HepG2 (cell line): ENCODE measurements at regions not wholly inside any gene's neighbourhood (a gene's known extent, or its start where the extent isn't known, plus 50 kb on each side); places are given as distances from the start of the nearest gene placed in this dataset.

Experiments
- ATAC-seq: fragments of 200-7000 bp; cut with Tn5 transposase; 3 replicates; pipeline ENCODE4 v1.9.1; 2020; ENCODE audit warnings: mild to moderate bottlenecking, moderate library complexity
- BruUV-seq: library from RNA; stranded (reverse); fragments of 400-500 nt; replicated peaks from 2 replicates; lab custom pipeline; 2021; lab: Mats Ljungman, UMichigan
- CTCF ChIA-PET: fragments of 300-600 bp; formaldehyde crosslinking; extraction: SDS; loops from one replicate; lab custom pipeline; 2021; ENCODE audit warnings: low total read pairs, inconsistent platforms, low intra/inter-chr PET ratio; lab: Yijun Ruan, JAX
- POLR2A ChIA-PET: fragments of 350-600 bp; sonication (Branson Sonifier 250); formaldehyde crosslinking; loops from one replicate; lab custom pipeline; 2020; ENCODE audit warnings: antibody characterized with exemption, inconsistent platforms; lab: Yijun Ruan, JAX
- DNase-seq: peaks from one replicate; pipeline ENCODE4 v3.0.0-alpha.2; 2015; ENCODE audit warnings: low spot score
- FAIRE-seq: peaks from 3 replicates; lab custom pipeline; 2011; peaks lifted over from hg19 to GRCh38; lab: Jason Lieb, UNC
- H2AFZ ChIP-seq: one replicate; pipeline ENCODE4 v1.6.1; 2011; ENCODE audit warnings: low read length, inconsistent platforms
- H3K27ac ChIP-seq: fragments of 300-600 bp; 3 replicates; pipeline ENCODE4 v1.8.0; 2011; ENCODE audit warnings: mixed run types, mild to moderate bottlenecking, mixed read lengths, low read length, inconsistent platforms; ENCODE audit not compliant: insufficient read depth; ENCODE audit errors: extremely low read length
- H3K27me3 ChIP-seq, 2 experiments: fragments of 200-600 bp in 1 of 2; 2 replicates in 1 of 2; 3 replicates in 1 of 2; pipeline versions ENCODE4 v1.6.0 to v1.8.0; 2011; ENCODE audit warnings: low read length in 2 of 2, mild to moderate bottlenecking in 2 of 2, moderate library complexity in 2 of 2, inconsistent platforms in 1 of 2; ENCODE audit not compliant: insufficient read depth in 2 of 2, control insufficient read depth in 1 of 2
- H3K36me3 ChIP-seq, 2 experiments: fragments of 200-600 bp in 1 of 2; replicated peaks in 1 of 2; 2 replicates in 1 of 2; 3 replicates in 1 of 2; pipeline versions ENCODE4 v1.5.1 to v1.8.0; 2011; ENCODE audit warnings: low read length in 2 of 2, inconsistent platforms in 1 of 2; ENCODE audit not compliant: insufficient read depth in 2 of 2, control insufficient read depth in 1 of 2
- H3K4me1 ChIP-seq: 2 replicates; pipeline ENCODE4 v1.5.1; 2012; ENCODE audit warnings: low read length, inconsistent platforms; ENCODE audit not compliant: insufficient read depth
- H3K4me2 ChIP-seq: 2 replicates; pipeline ENCODE4 v1.6.0; 2011; ENCODE audit warnings: low read depth, low read length, inconsistent platforms
- H3K4me3 ChIP-seq, 3 experiments: fragments of 200-600 bp in 1 of 3; sonication (generic), shearing (Covaris generic) in 1 of 3; replicated peaks in 1 of 3; 2 replicates each; pipeline ENCODE4 v1.5.1; 2011 to 2016; ENCODE audit warnings: low read length in 3 of 3, inconsistent platforms in 2 of 3, low read depth in 2 of 3, mild to moderate bottlenecking in 2 of 3, control low read depth in 1 of 3, mixed read lengths in 1 of 3; ENCODE audit not compliant: insufficient read depth in 1 of 3
- H3K79me2 ChIP-seq: one replicate; pipeline ENCODE4 v1.6.1; 2011; ENCODE audit warnings: low read length, inconsistent platforms; ENCODE audit not compliant: insufficient read depth
- H3K9ac ChIP-seq: 2 replicates; pipeline ENCODE4 v1.6.0; 2011; ENCODE audit warnings: mild to moderate bottlenecking, low read depth, low read length, inconsistent platforms; ENCODE audit not compliant: insufficient read depth
- H3K9me3 ChIP-seq: 2 replicates; pipeline ENCODE4 v1.5.1; 2012; ENCODE audit warnings: mild to moderate bottlenecking, low read length
- H4K20me1 ChIP-seq: 2 replicates; pipeline ENCODE4 v1.6.0; 2011; ENCODE audit warnings: inconsistent platforms, mild to moderate bottlenecking, low read length, moderate library complexity; ENCODE audit not compliant: insufficient read depth
- ATM ChIP-seq: fragments of 450-650 bp; IDR thresholded peaks from 2 replicates; pipeline ENCODE4 v1.7.1; 2017; ENCODE audit warnings: mild to moderate bottlenecking, borderline replicate concordance
- ATRX ChIP-seq: sonication (generic); formaldehyde crosslinking; IDR thresholded peaks from 2 replicates; pipeline ENCODE4 v1.4.0; 2020; ENCODE audit warnings: missing genetic modification reagents, borderline replicate concordance
- ETV5 ChIP-seq: IDR thresholded peaks from 2 replicates; pipeline ENCODE4 v1.6.1; 2018; ENCODE audit warnings: missing biosample characterization, missing genetic modification reagents, inconsistent platforms, borderline replicate concordance
- FOXK2 ChIP-seq: fragments of 450-650 bp; IDR thresholded peaks from 2 replicates; pipeline ENCODE4 v1.6.1; 2016
- HNF1B ChIP-seq: sonication (generic); formaldehyde crosslinking; IDR thresholded peaks from 2 replicates; pipeline ENCODE4 v1.5.1; 2020; ENCODE audit warnings: mild to moderate bottlenecking, moderate library complexity, missing genetic modification reagents
- KDM5B ChIP-seq: sonication (generic); formaldehyde crosslinking; IDR thresholded peaks from 2 replicates; pipeline ENCODE4 v1.4.0; 2020; ENCODE audit warnings: missing genetic modification reagents, mild to moderate bottlenecking, borderline replicate concordance
- KMT2A ChIP-seq: sonication (generic); formaldehyde crosslinking; IDR thresholded peaks from 2 replicates; pipeline ENCODE4 v1.4.0; 2020; ENCODE audit warnings: missing genetic modification reagents
- KMT2B ChIP-seq: IDR thresholded peaks from 2 replicates; pipeline ENCODE4 v1.6.1; 2016; ENCODE audit warnings: missing genetic modification reagents, missing compliant biosample characterization
- MXD1 ChIP-seq: sonication (generic); formaldehyde crosslinking; IDR thresholded peaks from 2 replicates; pipeline ENCODE4 v1.4.0; 2020; ENCODE audit warnings: mild to moderate bottlenecking, missing genetic modification reagents
- MYNN ChIP-seq: sonication (generic); formaldehyde crosslinking; IDR thresholded peaks from 2 replicates; pipeline ENCODE4 v1.4.0; 2020; ENCODE audit warnings: mild to moderate bottlenecking, low read depth, missing genetic modification reagents
- POLR2G ChIP-seq: fragments of 200-400 bp; formaldehyde crosslinking; IDR thresholded peaks from 2 replicates; pipeline ENCODE4 v1.6.1; 2018; ENCODE audit warnings: mild to moderate bottlenecking, low read depth, low read length, moderate library complexity
- REPIN1 ChIP-seq: sonication (generic); formaldehyde crosslinking; IDR thresholded peaks from 2 replicates; pipeline ENCODE4 v1.8.0; 2022; ENCODE audit warnings: missing genetic modification reagents, low read depth, mild to moderate bottlenecking, borderline replicate concordance
- SMAD1 ChIP-seq: sonication (generic); formaldehyde crosslinking; IDR thresholded peaks from 2 replicates; pipeline ENCODE4 v1.4.0; 2020; ENCODE audit warnings: missing genetic modification reagents, low read depth, mild to moderate bottlenecking, borderline replicate concordance
- SMAD3 ChIP-seq: sonication (generic); formaldehyde crosslinking; IDR thresholded peaks from 2 replicates; pipeline ENCODE4 v1.4.0; 2020; ENCODE audit warnings: missing genetic modification reagents
- TBL1XR1 ChIP-seq: fragments of 150-350 bp; IDR thresholded peaks from 2 replicates; pipeline ENCODE4 v1.6.1; 2014; ENCODE audit warnings: borderline replicate concordance, low read length; ENCODE audit not compliant: partially characterized antibody
- ZNF253 ChIP-seq: sonication (generic); formaldehyde crosslinking; IDR thresholded peaks from 2 replicates; pipeline ENCODE4 v1.8.0; 2022; ENCODE audit warnings: mild to moderate bottlenecking, missing genetic modification reagents, borderline replicate concordance
- ZNF292 ChIP-seq: sonication (generic); formaldehyde crosslinking; IDR thresholded peaks from 2 replicates; pipeline ENCODE4 v1.8.1; 2022; ENCODE audit warnings: mild to moderate bottlenecking, low read depth, missing genetic modification reagents, borderline replicate concordance
- ZNF557 ChIP-seq: sonication (generic); formaldehyde crosslinking; IDR thresholded peaks from 2 replicates; pipeline ENCODE4 v1.4.0; 2020; ENCODE audit warnings: missing genetic modification reagents
- ZZZ3 ChIP-seq: sonication (generic); formaldehyde crosslinking; IDR thresholded peaks from 2 replicates; pipeline ENCODE4 v1.4.0; 2020; ENCODE audit warnings: missing genetic modification reagents, mild to moderate bottlenecking, borderline replicate concordance
- WGBS: methylation state at CpG from one replicate; pipeline ENCODE4 v1.1.6; 2017; ENCODE audit warnings: low lambda C conversion rate; 5-methylcytosine and 5-hydroxymethylcytosine counted together
- in situ Hi-C: cut with HindIII; loops from 2 replicates; pipeline ENCODE4 v1.10.0; 2017; ENCODE audit warnings: low pct_unique_long_range_greater_than_20kb; ENCODE audit not compliant: extremely low pct_ligation_motif_present
- intact Hi-C: fragments of 100-400 bp; cut with micrococcal nuclease; formaldehyde crosslinking; loops from one replicate; pipeline ENCODE4 v1.10.0; 2022; ENCODE audit not compliant: unreplicated experiment

GRCh38 chr2:118670838-118671237 is 176.6 kb downstream of the EN1 start:
- no TSS peak for BruUV-seq
- WGBS = 30% methylated on average over 6 of the region's 6 CpGs
- Histone ChIP-seq H3K27me3 (no peaks in the 10 kb centered on the region), H3K9ac (no peak overlapping the region), H2AFZ (no peak overlapping the region), H4K20me1 (no peaks in the 10 kb centered on the region), H3K9me3 (no peaks in the 10 kb centered on the region), H3K4me1 (no peaks in the 10 kb centered on the region), H3K27ac (no peak overlapping the region), H3K79me2 (no peaks in the 10 kb centered on the region), H3K36me3 (no peaks in the 10 kb centered on the region), H3K4me2 (no peak overlapping the region), H3K4me3 (no peak overlapping the region)
- FAIRE-seq (no peak), ATAC-seq (no peak), DNase-seq (no peak)
- TF ChIP-seq KMT2B (CRISPR knock-in tag) = no peak
- no peak for TF ChIP-seq SMAD1 (CRISPR knock-in tag)
- no peak for TF ChIP-seq KDM5B (CRISPR knock-in tag)
- no peak for TF ChIP-seq KMT2A (CRISPR knock-in tag)
- TF ChIP-seq ATM = no peak
- no peak for TF ChIP-seq POLR2G
- in situ Hi-C loops (no loop called here), intact Hi-C loops (no loop called here)
- ChIA-PET POLR2A (no interaction called here), CTCF (no interaction called here)

- 45% methylated on average over 2 of the region's 2 CpGs for WGBS
- POLR2A ChIA-PET = no interaction called here
- TF ChIP-seq HNF1B (CRISPR knock-in tag) (no peak), ZNF292 (no peak), TBL1XR1 (no peak), ETV5 (CRISPR knock-in tag) (no peak), ZNF557 (CRISPR knock-in tag) (no peak), ATRX (CRISPR knock-in tag) (no peak), ZZZ3 (CRISPR knock-in tag) (no peak), ZNF253 (no peak), REPIN1 (CRISPR knock-in tag) (no peak), MYNN (CRISPR knock-in tag) (no peak), SMAD3 (CRISPR knock-in tag) (no peak), FOXK2 (no peak), MXD1 (no peak)
Observed at GRCh38 chr2:118670276-118670675, 177.2 kb downstream of the EN1 start.

More at GRCh38 chr2:118670276-118670675, 177.2 kb downstream of the EN1 start:
- no peak overlapping the region for H3K4me2 ChIP-seq
- H3K9ac ChIP-seq = no peak overlapping the region
- no peak overlapping the region for H2AFZ ChIP-seq
- intact Hi-C loops = no loop called here
- no peaks in the 10 kb centered on the region for H3K36me3 ChIP-seq
- no peak for FAIRE-seq
- no peak overlapping the region for H3K27ac ChIP-seq
- in situ Hi-C loops = no loop called here
- H3K27me3 ChIP-seq = no peaks in the 10 kb centered on the region
- H3K4me3 ChIP-seq = no peak overlapping the region
- no peaks in the 10 kb centered on the region for H3K79me2 ChIP-seq
- CTCF ChIA-PET = no interaction called here
- ATAC-seq = no peak
- BruUV-seq = no TSS peak
- no peaks in the 10 kb centered on the region for H3K9me3 ChIP-seq
- no peak for DNase-seq
- no peaks in the 10 kb centered on the region for H3K4me1 ChIP-seq
- no peaks in the 10 kb centered on the region for H4K20me1 ChIP-seq
